Bone marrow (tissue), 2 donors: ENCODE measurements at regions not wholly inside any gene's neighbourhood (a gene's known extent, or its start where the extent isn't known, plus 50 kb on each side); places are given as distances from the start of the nearest gene placed in this dataset.
"Not testable (repeated sequence)": the region's sequence is repeated elsewhere in the genome, so short reads cannot be mapped to it uniquely, and the experiment has no call there.

ENCODE experiments used
- DNase-seq, 2 donors: peaks; one replicate each; lab custom pipeline; 2025; lab: John Stamatoyannopoulos, UW

- DNase-seq = no peak
Measured at GRCh38 chrX:75873993-75874392, 88.9 kb upstream of the MAGEE2 start.

GRCh38 chrX:75883446-75883845 is 98.4 kb upstream of the MAGEE2 start:
- DNase-seq = no peak

GRCh38 chrX:75887833-75888232 is 102.8 kb upstream of the MAGEE2 start:
- no peak for DNase-seq

GRCh38 chrX:75892749-75893148 is 107.7 kb upstream of the MAGEE2 start:
- DNase-seq = no peak

- DNase-seq = no peak
Measured at GRCh38 chrX:75893281-75893680, 108.2 kb upstream of the MAGEE2 start.

- no peak for DNase-seq
Measured at GRCh38 chrX:75911716-75912115, 126.7 kb upstream of the MAGEE2 start.

GRCh38 chrX:75957107-75957610 is 172.1 kb upstream of the MAGEE2 start:
- DNase-seq = no peak

GRCh38 chrX:75961321-75961720 is 176.3 kb upstream of the MAGEE2 start:
- DNase-seq = not testable (repeated sequence)

GRCh38 chrX:75963774-75964173 is 178.7 kb upstream of the MAGEE2 start:
- DNase-seq = no peak

- no peak for DNase-seq
Measured at GRCh38 chrX:75968293-75968692, 183.2 kb upstream of the MAGEE2 start.

- DNase-seq = no peak
Measured at GRCh38 chrX:75986976-75987375, 185.9 kb upstream of the PBDC1 start.

GRCh38 chrX:75989806-75990590 is 182.9 kb upstream of the PBDC1 start:
- peak in 1 of 2 donors; percentile 0 for DNase-seq

GRCh38 chrX:75997692-75998091 is 175.2 kb upstream of the PBDC1 start:
- no peak for DNase-seq

GRCh38 chrX:76014321-76014720 is 158.5 kb upstream of the PBDC1 start:
- DNase-seq = no peak

GRCh38 chrX:76026292-76026691 is 146.6 kb upstream of the PBDC1 start:
- DNase-seq = no peak

- no peak for DNase-seq
Measured at GRCh38 chrX:76026751-76027150, 146.1 kb upstream of the PBDC1 start.

- no peak for DNase-seq
Measured at GRCh38 chrX:76029385-76029784, 143.5 kb upstream of the PBDC1 start.

- DNase-seq = no peak
Measured at GRCh38 chrX:76064825-76065224, 108.0 kb upstream of the PBDC1 start.

- DNase-seq = no peak
Measured at GRCh38 chrX:76076124-76076523, 96.7 kb upstream of the PBDC1 start.

- DNase-seq = no peak
Measured at GRCh38 chrX:76109654-76110053, 63.2 kb upstream of the PBDC1 start.
